Dedifferentiated amniotic fluid mesenchymal stem cell (primary cell): ENCODE measurements at regions not wholly inside any gene's neighbourhood (a gene's known extent, or its start where the extent isn't known, plus 50 kb on each side); places are given as distances from the start of the nearest gene placed in this dataset.
A peak's percentile ranks its signal among the peaks of the same experiment; 100 is the strongest.

ENCODE experiments used
- DNase-seq: peaks from one replicate; pipeline ENCODE4 v3.0.0-alpha.2; 2016; ENCODE audit errors: extremely low spot score

- no peak for DNase-seq
These were observed 51.8 kb upstream of the ANKRD34C start for GRCh38 chr15:79230766-79231165.

- DNase-seq, result no peak
These were observed 59.7 kb upstream of the ANKRD34C start for GRCh38 chr15:79222808-79223207.

DNA sequence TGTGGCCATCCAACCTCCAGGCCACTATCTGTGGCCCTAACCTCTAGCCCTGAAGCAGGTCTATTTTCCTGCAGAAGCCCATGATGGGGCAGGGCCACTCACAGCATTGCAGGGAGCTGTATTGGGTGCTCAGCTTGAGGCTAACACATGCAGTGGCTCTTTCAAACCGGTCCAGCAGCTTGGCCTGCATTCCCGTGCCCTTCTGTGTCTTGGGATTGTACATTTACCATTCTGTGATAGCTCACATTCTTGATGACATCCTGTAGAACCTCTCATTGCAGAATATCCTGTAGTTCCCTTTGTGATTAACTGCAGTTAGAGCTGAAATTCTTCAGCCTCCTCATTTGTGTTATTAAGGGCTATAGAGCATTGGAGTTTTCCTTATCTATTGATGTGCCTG lies 60.8 kb upstream of the ANKRD34C start:
- DNase-seq, result no peak

DNA sequence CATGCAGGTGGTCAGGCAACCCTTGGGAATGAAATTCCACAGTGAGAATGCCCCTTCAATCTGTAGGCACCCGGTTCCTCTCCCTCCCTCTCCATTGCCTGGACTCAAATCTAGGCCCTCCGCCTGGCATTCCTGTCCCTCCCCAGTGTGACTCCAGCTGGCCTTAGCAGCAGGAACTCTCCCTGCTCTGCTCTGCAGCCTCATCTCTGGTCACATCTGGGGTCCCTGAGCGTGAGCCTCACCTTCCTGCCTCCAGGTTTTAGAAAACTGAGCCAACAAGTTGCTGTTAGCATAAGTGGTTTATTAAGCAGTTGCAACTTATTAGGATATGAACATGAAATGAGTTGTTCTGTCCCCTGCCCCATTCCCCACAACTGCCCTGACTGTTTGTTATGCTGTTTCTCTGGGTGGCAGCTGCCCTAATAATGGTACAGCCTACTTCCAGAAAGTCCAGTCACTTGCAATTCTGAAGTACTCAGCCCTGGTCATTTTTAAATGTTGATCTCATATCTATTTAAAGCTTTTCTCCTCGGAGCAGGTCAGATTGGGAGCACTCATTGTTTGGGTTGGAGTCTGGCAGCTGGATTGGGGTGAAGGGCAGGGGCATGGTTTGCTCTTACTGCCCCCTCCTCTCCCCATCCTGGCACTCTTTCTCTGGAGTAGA lies 63.0 kb upstream of the ANKRD34C start:
- no peak for DNase-seq

GRCh38 chr15:79218588-79219200 lies 63.8 kb upstream of the ANKRD34C start:
- peak; percentile 29 for DNase-seq

GRCh38 chr15:79213650-79214049 lies 68.9 kb upstream of the ANKRD34C start:
- DNase-seq, result no peak

- DNase-seq, result no peak
These were observed 69.8 kb upstream of the ANKRD34C start for GRCh38 chr15:79212589-79213157.

DNA sequence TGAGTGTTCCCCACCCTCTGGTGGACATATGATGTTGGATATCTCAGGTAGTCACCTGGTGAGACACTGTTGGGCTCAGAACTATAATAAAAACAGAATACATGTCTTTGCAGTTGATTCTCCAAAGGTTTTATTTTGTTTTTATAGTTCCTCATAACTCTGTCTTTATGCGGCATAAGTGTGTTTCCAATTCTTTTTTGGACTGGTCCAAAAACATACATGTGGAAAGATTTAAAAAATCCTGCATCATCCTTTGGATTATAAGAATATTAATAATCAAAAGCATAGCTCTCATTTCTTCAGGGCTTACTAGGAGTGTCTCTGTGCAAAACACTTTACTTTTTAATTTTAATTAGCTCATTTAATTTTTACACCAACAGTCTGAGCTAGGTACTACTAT lies 71.0 kb upstream of the ANKRD34C start:
- no peak for DNase-seq

GRCh38 chr15:79209690-79210089 lies 72.8 kb upstream of the ANKRD34C start:
- no peak for DNase-seq

- no peak for DNase-seq
These were observed 73.4 kb upstream of the ANKRD34C start for GRCh38 chr15:79209116-79209515.

- DNase-seq, result no peak
These were observed 74.3 kb upstream of the ANKRD34C start for GRCh38 chr15:79208179-79208578.

DNA sequence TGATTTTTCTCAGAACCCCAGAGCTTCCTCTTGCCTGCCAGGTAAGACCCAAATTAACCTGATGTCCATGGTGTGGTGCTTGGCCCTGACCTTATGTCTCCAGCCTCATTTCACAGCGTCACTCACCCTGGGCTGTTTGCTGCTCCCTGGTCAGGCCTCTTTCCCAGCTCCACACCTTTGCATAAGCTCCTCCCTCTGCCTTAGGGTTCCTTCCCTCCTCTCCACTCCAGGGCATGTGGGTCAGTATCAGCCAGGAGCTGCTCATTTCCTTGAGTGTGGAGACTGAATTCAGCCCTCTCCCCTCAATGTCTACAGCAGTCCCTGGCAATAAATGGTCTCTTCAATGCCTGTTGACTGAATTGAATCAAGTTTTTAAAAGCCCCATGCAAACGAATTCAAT lies 75.6 kb upstream of the ANKRD34C start:
- DNase-seq, result no peak

GRCh38 chr15:79204886-79205675 lies 77.4 kb upstream of the ANKRD34C start:
- DNase-seq, result no peak

- DNase-seq, result no peak
These were observed 84.1 kb upstream of the ANKRD34C start for GRCh38 chr15:79198461-79198860.

- DNase-seq, result no peak
These were observed 85.2 kb upstream of the ANKRD34C start for GRCh38 chr15:79197285-79197684.

DNA sequence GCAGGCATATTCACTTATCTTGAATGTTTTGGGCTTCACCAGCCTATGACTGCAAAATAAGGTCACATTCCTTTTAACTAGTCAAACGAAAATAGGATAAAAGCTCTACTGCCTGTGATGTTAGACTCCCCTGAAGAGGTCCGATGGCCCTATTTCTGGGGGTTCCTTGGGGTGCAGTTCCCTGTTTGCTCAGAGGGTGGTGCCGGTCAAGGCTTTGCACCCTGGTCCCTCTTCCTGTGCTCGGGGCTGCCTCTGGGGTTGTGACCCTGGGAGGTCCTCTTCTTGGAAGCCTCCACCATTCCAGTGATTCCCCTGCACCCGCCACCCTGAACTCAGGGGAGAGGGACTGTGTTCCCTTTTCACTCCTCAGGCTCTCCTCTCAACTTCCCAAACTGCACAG lies 86.7 kb upstream of the ANKRD34C start:
- DNase-seq, result no peak

GRCh38 chr15:79195239-79195638 lies 87.3 kb upstream of the ANKRD34C start:
- DNase-seq, result no peak

DNA sequence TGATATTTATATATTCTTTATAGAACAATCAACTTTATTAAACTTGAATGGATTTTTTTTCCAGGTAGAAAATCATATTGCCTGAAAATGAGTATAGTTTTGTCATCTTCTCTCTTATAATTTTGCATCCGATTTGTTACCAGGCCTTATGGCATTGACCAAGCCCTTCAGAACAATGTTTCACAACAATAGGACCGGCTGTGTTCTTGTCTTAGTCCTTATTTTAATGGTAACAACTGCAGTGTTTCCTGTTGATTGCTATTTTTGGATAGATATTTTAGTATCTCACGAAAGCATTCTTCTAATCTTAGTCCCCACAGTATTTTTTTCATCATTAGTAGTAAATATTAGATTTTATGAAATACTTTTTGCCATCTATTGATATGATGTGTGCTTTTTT lies 88.1 kb upstream of the ANKRD34C start:
- DNase-seq, result no peak

- DNase-seq, result no peak
These were observed 89.0 kb upstream of the ANKRD34C start for GRCh38 chr15:79193549-79193948.

DNA sequence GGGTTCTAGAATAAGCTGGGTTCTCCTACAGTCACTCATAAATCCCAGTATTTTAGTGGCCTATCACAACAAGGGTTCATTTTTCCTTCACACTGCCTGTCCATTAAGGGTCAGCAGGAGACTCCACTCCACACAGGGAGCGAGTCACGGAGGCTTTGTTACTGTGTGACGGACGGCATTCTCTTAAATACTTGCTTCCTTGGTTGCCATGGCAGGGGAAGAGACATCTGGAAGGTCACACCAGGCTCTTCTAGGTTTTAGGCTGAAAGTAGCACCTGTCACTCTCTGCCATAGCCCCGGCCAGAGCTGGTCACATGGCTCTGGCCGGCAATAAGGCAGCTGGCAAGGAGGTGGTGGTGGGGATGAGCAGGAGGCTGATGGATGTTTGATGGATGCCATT lies 89.4 kb upstream of the ANKRD34C start:
- no peak for DNase-seq

GRCh38 chr15:79192462-79193036 lies 90.0 kb upstream of the ANKRD34C start:
- DNase-seq, result no peak

- DNase-seq, result no peak
These were observed 92.4 kb upstream of the ANKRD34C start for GRCh38 chr15:79190093-79190492.
